IMR-90 (cell line): ENCODE measurements at regions not wholly inside any gene's neighbourhood (a gene's known extent, or its start where the extent isn't known, plus 50 kb on each side); places are given as distances from the start of the nearest gene placed in this dataset.

Experiments used
- ATAC-seq: fragments of 200-7000 bp; cut with Tn5 transposase; 2 replicates; pipeline ENCODE4 v1.9.1; 2020; ENCODE audit warnings: low read depth, mild to moderate bottlenecking, moderate library complexity
- BruUV-seq: library from RNA; stranded (reverse); fragments of 400-500 nt; replicated peaks from 2 replicates; lab custom pipeline; 2021; lab: Mats Ljungman, UMichigan
- CTCF ChIA-PET: fragments of 300-600 bp; formaldehyde crosslinking; extraction: SDS; loops from one replicate; lab custom pipeline; 2021; ENCODE audit warnings: antibody characterized with exemption; lab: Yijun Ruan, JAX
- POLR2A ChIA-PET: fragments of 300-600 bp; sonication (Branson Sonifier 250); formaldehyde crosslinking; loops from one replicate; lab custom pipeline; 2022; ENCODE audit warnings: antibody characterized with exemption; ENCODE audit not compliant: unreplicated experiment; lab: Charles Lee
- DNase-seq: peaks from one replicate; pipeline ENCODE4 v3.0.0; 2013
- H2AFZ ChIP-seq: replicated peaks from 2 replicates; pipeline ENCODE3; 2013; ENCODE audit warnings: low read length, mild to moderate bottlenecking; ENCODE audit not compliant: poor library complexity
- H2AK5ac ChIP-seq: 2 replicates; pipeline ENCODE4 v1.6.1; 2013; ENCODE audit warnings: low read depth, low read length, inconsistent platforms
- H2AK9ac ChIP-seq: replicated peaks from 2 replicates; pipeline ENCODE3; 2013; ENCODE audit warnings: mild to moderate bottlenecking, low read depth, low read length, moderate library complexity; ENCODE audit not compliant: poor library complexity
- H2BK120ac ChIP-seq: 2 replicates; pipeline ENCODE4 v1.6.1; 2013; ENCODE audit warnings: low read depth, low read length, inconsistent platforms
- H2BK15ac ChIP-seq: 3 replicates; pipeline ENCODE4 v1.6.1; 2013; ENCODE audit warnings: low read depth, low read length, inconsistent platforms
- H2BK20ac ChIP-seq: 2 replicates; pipeline ENCODE4 v1.6.1; 2013; ENCODE audit warnings: low read depth, mild to moderate bottlenecking, inconsistent platforms, low read length, moderate library complexity
- H2BK5ac ChIP-seq: 2 replicates; pipeline ENCODE4 v1.6.1; 2013; ENCODE audit warnings: mild to moderate bottlenecking, low read depth, low read length, inconsistent platforms; ENCODE audit not compliant: poor library complexity, severe bottlenecking
- H3K14ac ChIP-seq: replicated peaks from 2 replicates; pipeline ENCODE4 v1.6.1; 2013; ENCODE audit warnings: low read depth, low read length, inconsistent platforms
- H3K18ac ChIP-seq: 2 replicates; pipeline ENCODE4 v1.6.1; 2013; ENCODE audit warnings: low read depth, low read length, control low read depth
- H3K23ac ChIP-seq: 2 replicates; pipeline ENCODE4 v1.6.1; 2013; ENCODE audit warnings: low read depth, low read length, inconsistent platforms
- H3K27ac ChIP-seq: 2 replicates; pipeline ENCODE4 v1.5.1; 2013; ENCODE audit warnings: mild to moderate bottlenecking, control low read depth, low read length; ENCODE audit not compliant: insufficient read depth
- H3K27me3 ChIP-seq: 2 replicates; pipeline ENCODE4 v1.6.1; 2013; ENCODE audit warnings: low read length; ENCODE audit not compliant: control insufficient read depth, insufficient read depth
- H3K36me3 ChIP-seq: 2 replicates; pipeline ENCODE4 v1.6.1; 2013; ENCODE audit warnings: low read length, mixed read lengths; ENCODE audit not compliant: control insufficient read depth, insufficient read depth
- H3K4ac ChIP-seq: 2 replicates; pipeline ENCODE4 v1.6.1; 2013; ENCODE audit warnings: low read depth, low read length, inconsistent platforms
- H3K4me1 ChIP-seq: 2 replicates; pipeline ENCODE4 v1.6.1; 2013; ENCODE audit warnings: low read length, mixed read lengths; ENCODE audit not compliant: control insufficient read depth, insufficient read depth
- H3K4me2 ChIP-seq: 2 replicates; pipeline ENCODE4 v1.6.1; 2013; ENCODE audit warnings: low read depth, mild to moderate bottlenecking, control low read depth, low read length, moderate library complexity
- H3K4me3 ChIP-seq: 2 replicates; pipeline ENCODE4 v1.5.1; 2013; ENCODE audit warnings: low read depth, mild to moderate bottlenecking, control low read depth, low read length, moderate library complexity; ENCODE audit not compliant: insufficient read depth
- H3K56ac ChIP-seq: 2 replicates; pipeline ENCODE4 v1.6.1; 2013; ENCODE audit warnings: low read length, inconsistent platforms; ENCODE audit not compliant: insufficient read depth; ENCODE audit errors: extremely low read depth
- H3K79me1 ChIP-seq, 2 experiments: 2 replicates each; pipeline ENCODE4 v1.6.1; 2013; ENCODE audit warnings: low read length in 2 of 2, inconsistent platforms in 1 of 2, low read depth in 1 of 2
- H3K9ac ChIP-seq: 2 replicates; pipeline ENCODE4 v1.6.1; 2013; ENCODE audit warnings: low read depth, low read length, control low read depth
- H3K9me1 ChIP-seq: 2 replicates; pipeline ENCODE4 v1.6.1; 2013; ENCODE audit warnings: low read length, inconsistent platforms; ENCODE audit not compliant: insufficient read depth
- H3K9me3 ChIP-seq: 2 replicates; pipeline ENCODE4 v1.6.1; 2013; ENCODE audit warnings: low read length; ENCODE audit not compliant: control insufficient read depth, insufficient read depth
- H4K20me1 ChIP-seq: 2 replicates; pipeline ENCODE4 v1.6.1; 2013; ENCODE audit warnings: low read length, inconsistent platforms; ENCODE audit not compliant: insufficient read depth
- H4K5ac ChIP-seq: 2 replicates; pipeline ENCODE4 v1.6.1; 2013; ENCODE audit warnings: mild to moderate bottlenecking, low read depth, low read length, control low read depth
- H4K8ac ChIP-seq, 2 experiments: 2 replicates each; pipeline ENCODE4 v1.6.1; 2013; ENCODE audit warnings: low read depth in 2 of 2, low read length in 2 of 2, control low read depth in 1 of 2, inconsistent platforms in 1 of 2
- H4K91ac ChIP-seq: 2 replicates; pipeline ENCODE4 v1.6.1; 2013; ENCODE audit warnings: low read depth, low read length, inconsistent platforms; ENCODE audit not compliant: insufficient read depth
- CEBPB ChIP-seq: IDR thresholded peaks from 2 replicates; pipeline ENCODE4 v1.6.1; 2012; ENCODE audit warnings: low read depth, low read length, improper control_type of control experiment
- CHD1 ChIP-seq: IDR thresholded peaks from 2 replicates; pipeline ENCODE4 v1.6.1; 2012; ENCODE audit warnings: low read depth, low read length, improper control_type of control experiment
- FOS ChIP-seq: fragments of 150-350 bp; IDR thresholded peaks from 2 replicates; pipeline ENCODE4 v1.6.1; 2016; ENCODE audit warnings: low read depth, low read length
- MAFK ChIP-seq: IDR thresholded peaks from 2 replicates; pipeline ENCODE4 v1.6.1; 2012; ENCODE audit warnings: low read depth, low read length, improper control_type of control experiment
- MAZ ChIP-seq: IDR thresholded peaks from 2 replicates; pipeline ENCODE4 v1.6.1; 2012; ENCODE audit warnings: low read depth, mild to moderate bottlenecking, low read length, improper control_type of control experiment, moderate library complexity, borderline replicate concordance
- MXI1 ChIP-seq: IDR thresholded peaks from 2 replicates; pipeline ENCODE4 v1.6.1; 2012; ENCODE audit warnings: low read depth, mild to moderate bottlenecking, low read length, moderate library complexity, borderline replicate concordance
- NFE2L2 ChIP-seq: fragments of 150-350 bp; IDR thresholded peaks from 2 replicates; pipeline ENCODE4 v1.6.1; 2016; ENCODE audit warnings: low read depth, mild to moderate bottlenecking, low read length
- RCOR1 ChIP-seq: IDR thresholded peaks from 2 replicates; pipeline ENCODE4 v1.6.1; 2012; ENCODE audit warnings: mild to moderate bottlenecking, low read length, improper control_type of control experiment; ENCODE audit not compliant: insufficient replicate concordance
- RFX5 ChIP-seq: IDR thresholded peaks from 2 replicates; pipeline ENCODE4 v1.8.0; 2012; ENCODE audit warnings: low read depth, mild to moderate bottlenecking, low read length, moderate library complexity
- WGBS, 2 experiments: methylation state at CpG; one replicate each; pipeline versions ENCODE4 v1.1.5 to v1.1.7; 2013; ENCODE audit warnings: missing lambda C conversion rate in 2 of 2; ENCODE audit not compliant: insufficient read length in 1 of 2; ENCODE audit errors: extremely low coverage in 2 of 2; 5-methylcytosine and 5-hydroxymethylcytosine counted together
- dilution Hi-C: fragments of 300-500 bp; cut with HindIII; formaldehyde crosslinking; loops from one replicate; pipeline ENCODE4 v1.14.3; 2018; ENCODE audit warnings: low sequenced_read_pairs; ENCODE audit not compliant: unreplicated experiment
- in situ Hi-C: fragments of 300-500 bp; cut with MboI; formaldehyde crosslinking; loops from 3 replicates; pipeline ENCODE4 v1.14.3; 2019; ENCODE audit warnings: low sequenced_read_pairs, inconsistent platforms, mixed read lengths
- intact Hi-C: fragments of 100-400 bp; cut with micrococcal nuclease; formaldehyde crosslinking; loops from 2 replicates; pipeline ENCODE4 v1.10.0; 2022
- TF ChIP-seq, protein P1 (sequence below): conservative IDR thresholded peaks from 2 replicates; pipeline ENCODE4 v1.5.1; 2012; ENCODE audit warnings: mild to moderate bottlenecking, low read depth, low read length, improper control_type of control experiment
- TF ChIP-seq, protein P2 (sequence below): fragments of 150-350 bp; IDR thresholded peaks from 2 replicates; pipeline ENCODE4 v1.6.1; 2017; ENCODE audit warnings: mild to moderate bottlenecking, antibody characterized with exemption, low read length, low read depth

DNA sequence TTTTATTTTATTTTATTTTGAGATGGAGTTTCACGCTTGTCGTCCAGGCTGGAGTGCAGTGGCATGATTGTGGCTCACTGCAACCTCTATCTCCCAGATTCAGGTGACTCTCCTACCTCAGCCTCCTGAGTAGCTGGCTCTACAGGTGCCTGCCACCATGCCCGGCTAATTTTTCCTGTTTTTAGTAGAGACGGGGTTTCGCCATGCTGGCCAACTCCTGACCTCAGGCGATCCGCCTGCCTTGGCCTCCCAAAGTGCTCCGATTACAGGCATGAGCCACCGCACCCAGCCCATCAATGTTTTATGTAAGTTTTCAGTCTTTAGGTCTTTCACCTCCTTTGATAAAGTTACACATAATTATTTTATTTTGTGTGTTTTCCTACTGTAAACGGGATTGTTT, 154.6 kb downstream of the COPRS start:
- Histone ChIP-seq H3K4me3 (no peak overlapping the region), H3K56ac (no peak overlapping the region), H3K4me2 (no peak overlapping the region), H2AFZ (no peak overlapping the region), H4K8ac (no peak overlapping the region), H3K4ac (no peak overlapping the region), H4K91ac (no peak overlapping the region), H3K79me1 (no peaks in the 10 kb centered on the region), H3K18ac (no peak overlapping the region), H3K9me1 (no peaks in the 10 kb centered on the region), H2AK9ac (no peak overlapping the region), H2BK120ac (no peak overlapping the region), H3K27ac (no peak overlapping the region), H3K23ac (no peak overlapping the region), H2BK15ac (no peak overlapping the region), H3K9me3 (peaks cover 3% of the 10 kb centered on the region; the same call in 1 of the 2 replicates), H3K27me3 (no peaks in the 10 kb centered on the region), H2AK5ac (no peak overlapping the region; the same call in 1 of the 2 replicates), H3K14ac (no peak overlapping the region), H3K36me3 (no peaks in the 10 kb centered on the region), H3K4me1 (no peaks in the 10 kb centered on the region), H3K9ac (no peak overlapping the region), H4K20me1 (no peaks in the 10 kb centered on the region), H2BK20ac (no peak overlapping the region), H2BK5ac (no peak overlapping the region), H4K5ac (no peak overlapping the region)
- CTCF ChIA-PET, result no interaction called here
- intact Hi-C loops (no loop called here), in situ Hi-C loops (no loop called here), dilution Hi-C loops (no loop called here)
- POLR2A ChIA-PET, result interaction anchor here (0.6 kb wide), 1 partner anchor 8 kb away, joined by 5 read pairs; no protein-coding TSS in a partner anchor
- ATAC-seq (no peak), DNase-seq (no peak)
- WGBS, 2 experiments, result no CpG with 5 or more reads among the region's 10 CpGs
- TF ChIP-seq CHD1, result no peak
- TF ChIP-seq NFE2L2, result no peak
- TF ChIP-seq CEBPB, result no peak
- no peak for TF ChIP-seq MXI1
- TF ChIP-seq MAFK, result no peak
- no peak for TF ChIP-seq MAZ
- no peak for TF ChIP-seq FOS
- TF ChIP-seq RFX5, result no peak
- TF ChIP-seq, protein P1, sequence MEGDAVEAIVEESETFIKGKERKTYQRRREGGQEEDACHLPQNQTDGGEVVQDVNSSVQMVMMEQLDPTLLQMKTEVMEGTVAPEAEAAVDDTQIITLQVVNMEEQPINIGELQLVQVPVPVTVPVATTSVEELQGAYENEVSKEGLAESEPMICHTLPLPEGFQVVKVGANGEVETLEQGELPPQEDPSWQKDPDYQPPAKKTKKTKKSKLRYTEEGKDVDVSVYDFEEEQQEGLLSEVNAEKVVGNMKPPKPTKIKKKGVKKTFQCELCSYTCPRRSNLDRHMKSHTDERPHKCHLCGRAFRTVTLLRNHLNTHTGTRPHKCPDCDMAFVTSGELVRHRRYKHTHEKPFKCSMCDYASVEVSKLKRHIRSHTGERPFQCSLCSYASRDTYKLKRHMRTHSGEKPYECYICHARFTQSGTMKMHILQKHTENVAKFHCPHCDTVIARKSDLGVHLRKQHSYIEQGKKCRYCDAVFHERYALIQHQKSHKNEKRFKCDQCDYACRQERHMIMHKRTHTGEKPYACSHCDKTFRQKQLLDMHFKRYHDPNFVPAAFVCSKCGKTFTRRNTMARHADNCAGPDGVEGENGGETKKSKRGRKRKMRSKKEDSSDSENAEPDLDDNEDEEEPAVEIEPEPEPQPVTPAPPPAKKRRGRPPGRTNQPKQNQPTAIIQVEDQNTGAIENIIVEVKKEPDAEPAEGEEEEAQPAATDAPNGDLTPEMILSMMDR, result no peak
- TF ChIP-seq, protein P2, sequence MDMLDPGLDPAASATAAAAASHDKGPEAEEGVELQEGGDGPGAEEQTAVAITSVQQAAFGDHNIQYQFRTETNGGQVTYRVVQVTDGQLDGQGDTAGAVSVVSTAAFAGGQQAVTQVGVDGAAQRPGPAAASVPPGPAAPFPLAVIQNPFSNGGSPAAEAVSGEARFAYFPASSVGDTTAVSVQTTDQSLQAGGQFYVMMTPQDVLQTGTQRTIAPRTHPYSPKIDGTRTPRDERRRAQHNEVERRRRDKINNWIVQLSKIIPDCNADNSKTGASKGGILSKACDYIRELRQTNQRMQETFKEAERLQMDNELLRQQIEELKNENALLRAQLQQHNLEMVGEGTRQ, result no peak
- no peak for TF ChIP-seq RCOR1
- no TSS peak for BruUV-seq
